K562 (cell line): ENCODE measurements at regions not wholly inside any gene's neighbourhood (a gene's known extent, or its start where the extent isn't known, plus 50 kb on each side); places are given as distances from the start of the nearest gene placed in this dataset.

Experiments used
- ATAC-seq: fragments of 200-7000 bp; cut with Tn5 transposase; 3 replicates; pipeline ENCODE4 v1.9.1; 2020; ENCODE audit warnings: moderate library complexity
- BruUV-seq: library from RNA; stranded (reverse); fragments of 400-500 nt; replicated peaks from 2 replicates; lab custom pipeline; 2021; lab: Mats Ljungman, UMichigan
- CTCF ChIA-PET: fragments of 300-600 bp; formaldehyde crosslinking; extraction: SDS; loops from one replicate; lab custom pipeline; 2021; ENCODE audit warnings: low intra/inter-chr PET ratio; lab: Yijun Ruan, JAX
- POLR2A ChIA-PET: fragments of 300-600, 350-650 bp; sonication (Branson Sonifier 250); formaldehyde crosslinking; extraction: SDS; loops from one replicate; lab custom pipeline; 2021; ENCODE audit warnings: antibody characterized with exemption, inconsistent platforms; lab: Yijun Ruan, JAX
- DNase-seq, 4 experiments: peaks; one replicate each; pipeline versions ENCODE4 v3.0.0 to v3.0.0-alpha.2; 2011 to 2018; ENCODE audit warnings: low spot score in 3 of 4, mixed read lengths in 3 of 4; ENCODE audit errors: extremely low read depth in 1 of 4
- FAIRE-seq: peaks from 2 replicates; lab custom pipeline; 2011; peaks lifted over from hg19 to GRCh38; lab: Jason Lieb, UNC
- H2AFZ ChIP-seq: 2 replicates; pipeline ENCODE4 v1.6.0; 2011; ENCODE audit warnings: low read depth, low read length, control low read depth, inconsistent platforms
- H3K27ac ChIP-seq: fragments of 200-600 bp; 3 replicates; pipeline ENCODE4 v1.8.0; 2011; ENCODE audit warnings: low read depth, mild to moderate bottlenecking, control low read depth, inconsistent platforms, low read length, moderate library complexity, mixed read lengths; ENCODE audit errors: extremely low read depth
- H3K27me3 ChIP-seq, 2 experiments: fragments of 300-600 bp in 1 of 2; 2 replicates in 1 of 2; 3 replicates in 1 of 2; pipeline versions ENCODE4 v1.6.0 to v1.8.0; 2011; ENCODE audit warnings: inconsistent platforms in 2 of 2, low read length in 2 of 2, mild to moderate bottlenecking in 1 of 2, mixed read lengths in 1 of 2, moderate library complexity in 1 of 2; ENCODE audit not compliant: control insufficient read depth in 2 of 2, insufficient read depth in 2 of 2
- H3K36me3 ChIP-seq: fragments of 300-600 bp; 3 replicates; pipeline ENCODE4 v1.8.0; 2011; ENCODE audit warnings: mild to moderate bottlenecking, low read length, inconsistent platforms; ENCODE audit not compliant: control insufficient read depth, insufficient read depth
- H3K4me1 ChIP-seq, 2 experiments: fragments of 200-600 bp in 1 of 2; replicated peaks in 1 of 2; 2 replicates in 1 of 2; 3 replicates in 1 of 2; pipeline versions ENCODE4 v1.5.1 to v1.8.0; 2011; ENCODE audit warnings: inconsistent platforms in 2 of 2, low read length in 2 of 2, mild to moderate bottlenecking in 1 of 2, mixed read lengths in 1 of 2, moderate library complexity in 1 of 2; ENCODE audit not compliant: control insufficient read depth in 2 of 2, insufficient read depth in 2 of 2
- H3K4me2 ChIP-seq: 2 replicates; pipeline ENCODE4 v1.6.1; 2011; ENCODE audit warnings: low read length, control low read depth, inconsistent platforms, mixed read lengths; ENCODE audit not compliant: insufficient read depth
- H3K4me3 ChIP-seq: fragments of 200-600 bp; sonication (generic), shearing (Covaris generic); 2 replicates; pipeline ENCODE4 v1.5.1; 2016; ENCODE audit warnings: control low read depth, inconsistent platforms
- H3K79me2 ChIP-seq: fragments of 200-600 bp; 3 replicates; pipeline ENCODE4 v1.8.0; 2011; ENCODE audit warnings: low read length, inconsistent platforms; ENCODE audit not compliant: control insufficient read depth, insufficient read depth
- H3K9ac ChIP-seq, 2 experiments: 2 replicates each; pipeline versions ENCODE4 v1.6.0 to v1.6.1; 2011; ENCODE audit warnings: low read depth in 2 of 2, low read length in 2 of 2, control low read depth in 1 of 2, inconsistent platforms in 1 of 2, mild to moderate bottlenecking in 1 of 2, mixed read lengths in 1 of 2; ENCODE audit not compliant: insufficient read depth in 1 of 2
- H3K9me1 ChIP-seq: one replicate; pipeline ENCODE4 v1.6.0; 2011; ENCODE audit warnings: inconsistent platforms, mild to moderate bottlenecking, low read length, moderate library complexity; ENCODE audit not compliant: control insufficient read depth, insufficient read depth
- H3K9me3 ChIP-seq: replicated peaks from 2 replicates; pipeline ENCODE4 v1.5.1; 2011; ENCODE audit warnings: low read depth, low read length, inconsistent platforms; ENCODE audit not compliant: control insufficient read depth, insufficient read depth
- H4K20me1 ChIP-seq: replicated peaks from 2 replicates; pipeline ENCODE4 v1.6.1; 2011; ENCODE audit warnings: low read length, inconsistent platforms, mixed read lengths; ENCODE audit not compliant: control insufficient read depth, insufficient read depth
- ATF7 ChIP-seq: fragments of 450-650 bp; IDR thresholded peaks from 2 replicates; pipeline ENCODE4 v1.7.1; 2014; ENCODE audit warnings: mild to moderate bottlenecking, moderate library complexity
- HDAC6 ChIP-seq: IDR thresholded peaks from 2 replicates; pipeline ENCODE4 v1.6.1; 2012; ENCODE audit warnings: low read depth, mild to moderate bottlenecking, control low read depth, inconsistent platforms, low read length, moderate library complexity
- HLTF ChIP-seq: fragments of 450-650 bp; IDR thresholded peaks from 2 replicates; pipeline ENCODE4 v1.6.1; 2016
- POLR2B ChIP-seq: fragments of 450-650 bp; IDR thresholded peaks from 2 replicates; pipeline ENCODE4 v1.6.1; 2018; ENCODE audit warnings: low read depth; ENCODE audit not compliant: partially characterized antibody
- RBFOX2 ChIP-seq: fragments of 200-400 bp; formaldehyde crosslinking; IDR thresholded peaks from 2 replicates; pipeline ENCODE4 v1.6.1; 2017; ENCODE audit warnings: low read depth, mild to moderate bottlenecking, low read length, moderate library complexity
- SIN3A ChIP-seq, 2 experiments: fragments of 150-350 bp in 1 of 2; IDR thresholded peaks; 2 replicates each; pipeline ENCODE4 v1.6.1; 2011 to 2016; ENCODE audit warnings: borderline replicate concordance in 2 of 2, low read depth in 2 of 2, low read length in 2 of 2, mild to moderate bottlenecking in 2 of 2, moderate library complexity in 2 of 2; ENCODE audit not compliant: control insufficient read depth in 1 of 2
- SRF ChIP-seq, 2 experiments: fragments of 250-450, 450-650 bp in 1 of 2; sonication (Bioruptor Pico) in 1 of 2; sonication (generic) in 1 of 2; formaldehyde crosslinking; IDR thresholded peaks; 2 replicates each; pipeline versions ENCODE4 v1.5.0 to v1.5.1; 2020 to 2022; ENCODE audit warnings: mild to moderate bottlenecking in 1 of 2, missing genetic modification reagents in 1 of 2
- ZNF224 ChIP-seq: sonication (generic); formaldehyde crosslinking; IDR thresholded peaks from 2 replicates; pipeline ENCODE4 v1.8.0; 2022; ENCODE audit warnings: mild to moderate bottlenecking, missing genetic modification reagents
- ZNF551 ChIP-seq: fragments of 250-450 bp; sonication (Bioruptor Pico); IDR thresholded peaks from 2 replicates; pipeline ENCODE4 v1.5.0; 2021; ENCODE audit warnings: mild to moderate bottlenecking, moderate library complexity
- WGBS: fragments of 100-300 bp; shearing (Covaris generic); methylation state at CpG from one replicate; pipeline ENCODE4 v1.1.6; 2016; ENCODE audit warnings: low coverage, mixed read lengths; ENCODE audit not compliant: insufficient coverage; ENCODE audit errors: missing lambda C conversion rate; 5-methylcytosine and 5-hydroxymethylcytosine counted together
- in situ Hi-C: fragments of 300-500 bp; cut with MboI; formaldehyde crosslinking; loops from 4 replicates; pipeline ENCODE4 v1.15.0; 2018; ENCODE audit warnings: inconsistent platforms, mixed read lengths
- intact Hi-C: fragments of 100-400 bp; cut with micrococcal nuclease; formaldehyde crosslinking; loops from 2 replicates; pipeline ENCODE4 v1.14.2; 2022
- TF ChIP-seq, protein P1 (sequence below): sonication (generic); formaldehyde crosslinking; IDR thresholded peaks from 2 replicates; pipeline ENCODE4 v1.8.0; 2022; ENCODE audit warnings: missing genetic modification reagents, mild to moderate bottlenecking, moderate library complexity, borderline replicate concordance
- TF ChIP-seq, protein P2 (sequence below): sonication (generic); IDR thresholded peaks from 2 replicates; pipeline ENCODE4 v1.6.1; 2016
- TF ChIP-seq, protein P3 (sequence below), 2 experiments: fragments of 450-650 bp; IDR thresholded peaks; 2 replicates each; pipeline ENCODE4 v1.6.1; 2016; ENCODE audit warnings: mild to moderate bottlenecking in 2 of 2, borderline replicate concordance in 1 of 2, low read depth in 1 of 2, moderate library complexity in 1 of 2

DNA sequence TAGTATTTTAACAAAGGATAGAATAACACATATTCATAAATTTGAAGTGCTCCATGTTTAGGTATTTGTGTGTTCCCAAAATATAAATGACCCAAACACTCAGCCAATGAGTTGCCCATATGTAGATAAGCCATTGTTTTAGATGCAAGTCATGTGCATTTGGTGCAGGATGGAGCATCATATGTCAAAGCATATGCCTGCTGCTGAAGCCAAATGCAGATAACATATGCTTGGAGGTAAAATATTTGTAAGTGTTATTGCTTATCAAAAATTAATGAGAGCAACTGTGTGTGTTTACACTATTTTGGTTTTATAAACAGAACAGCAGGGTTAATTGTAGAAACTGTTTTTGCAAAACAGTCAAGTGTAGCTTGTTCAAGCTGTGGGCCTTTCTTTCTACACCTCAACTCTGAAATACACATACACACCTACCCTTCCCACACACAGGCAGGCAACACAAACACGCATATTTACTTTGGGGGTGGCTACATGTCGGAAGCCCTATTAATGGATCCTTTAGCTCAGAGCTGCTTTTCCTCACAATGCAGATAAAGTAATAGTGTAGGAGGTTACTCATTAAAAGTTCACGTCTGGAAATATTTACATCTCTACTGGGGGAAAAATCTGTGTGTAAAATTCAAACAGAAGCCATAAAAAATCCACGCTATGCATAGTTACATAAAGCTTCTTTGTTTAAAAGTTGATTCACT lies 521.4 kb downstream of the ZNF385D start:
- 2% methylated on average over 4 of the region's 4 CpGs for WGBS
- intact Hi-C loops, result no loop called here
- Histone ChIP-seq H3K27me3 (no peaks in the 10 kb centered on the region), H3K4me1 (no peaks in the 10 kb centered on the region), H3K9ac (no peak overlapping the region), H3K9me1 (no peaks in the 10 kb centered on the region), H3K27ac (no peak overlapping the region), H2AFZ (no peak overlapping the region), H3K4me2 (no peak overlapping the region), H3K36me3 (no peaks in the 10 kb centered on the region), H4K20me1 (no peaks in the 10 kb centered on the region), H3K9me3 (no peaks in the 10 kb centered on the region), H3K4me3 (no peak overlapping the region), H3K79me2 (no peaks in the 10 kb centered on the region)
- FAIRE-seq (no peak), ATAC-seq (no peak), DNase-seq (no peak)
- ChIA-PET CTCF (no interaction called here), POLR2A (no interaction called here)
- in situ Hi-C loops, result no loop called here
- no TSS peak for BruUV-seq
- no peak for TF ChIP-seq RBFOX2
- no peak for TF ChIP-seq SRF (CRISPR knock-in tag; IDR thresholded peaks at IDR 0.05)
- TF ChIP-seq POLR2B, result no peak
- no peak for TF ChIP-seq HLTF
- TF ChIP-seq, protein P1, sequence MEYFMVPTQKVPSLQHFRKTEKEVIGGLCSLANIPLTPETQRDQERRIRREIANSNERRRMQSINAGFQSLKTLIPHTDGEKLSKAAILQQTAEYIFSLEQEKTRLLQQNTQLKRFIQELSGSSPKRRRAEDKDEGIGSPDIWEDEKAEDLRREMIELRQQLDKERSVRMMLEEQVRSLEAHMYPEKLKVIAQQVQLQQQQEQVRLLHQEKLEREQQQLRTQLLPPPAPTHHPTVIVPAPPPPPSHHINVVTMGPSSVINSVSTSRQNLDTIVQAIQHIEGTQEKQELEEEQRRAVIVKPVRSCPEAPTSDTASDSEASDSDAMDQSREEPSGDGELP, result no peak
- TF ChIP-seq, protein P2, sequence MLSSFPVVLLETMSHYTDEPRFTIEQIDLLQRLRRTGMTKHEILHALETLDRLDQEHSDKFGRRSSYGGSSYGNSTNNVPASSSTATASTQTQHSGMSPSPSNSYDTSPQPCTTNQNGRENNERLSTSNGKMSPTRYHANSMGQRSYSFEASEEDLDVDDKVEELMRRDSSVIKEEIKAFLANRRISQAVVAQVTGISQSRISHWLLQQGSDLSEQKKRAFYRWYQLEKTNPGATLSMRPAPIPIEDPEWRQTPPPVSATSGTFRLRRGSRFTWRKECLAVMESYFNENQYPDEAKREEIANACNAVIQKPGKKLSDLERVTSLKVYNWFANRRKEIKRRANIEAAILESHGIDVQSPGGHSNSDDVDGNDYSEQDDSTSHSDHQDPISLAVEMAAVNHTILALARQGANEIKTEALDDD, result no peak
- no peak for TF ChIP-seq ZNF551
- no peak for TF ChIP-seq SIN3A (IDR thresholded peaks at IDR 0.05; ENCODE audit: borderline replicate concordance in 2 of 2, control insufficient read depth in 1 of 2, low read depth in 2 of 2, low read length in 2 of 2)
- no peak for TF ChIP-seq ZNF224
- no peak for TF ChIP-seq HDAC6
- TF ChIP-seq, protein P3, sequence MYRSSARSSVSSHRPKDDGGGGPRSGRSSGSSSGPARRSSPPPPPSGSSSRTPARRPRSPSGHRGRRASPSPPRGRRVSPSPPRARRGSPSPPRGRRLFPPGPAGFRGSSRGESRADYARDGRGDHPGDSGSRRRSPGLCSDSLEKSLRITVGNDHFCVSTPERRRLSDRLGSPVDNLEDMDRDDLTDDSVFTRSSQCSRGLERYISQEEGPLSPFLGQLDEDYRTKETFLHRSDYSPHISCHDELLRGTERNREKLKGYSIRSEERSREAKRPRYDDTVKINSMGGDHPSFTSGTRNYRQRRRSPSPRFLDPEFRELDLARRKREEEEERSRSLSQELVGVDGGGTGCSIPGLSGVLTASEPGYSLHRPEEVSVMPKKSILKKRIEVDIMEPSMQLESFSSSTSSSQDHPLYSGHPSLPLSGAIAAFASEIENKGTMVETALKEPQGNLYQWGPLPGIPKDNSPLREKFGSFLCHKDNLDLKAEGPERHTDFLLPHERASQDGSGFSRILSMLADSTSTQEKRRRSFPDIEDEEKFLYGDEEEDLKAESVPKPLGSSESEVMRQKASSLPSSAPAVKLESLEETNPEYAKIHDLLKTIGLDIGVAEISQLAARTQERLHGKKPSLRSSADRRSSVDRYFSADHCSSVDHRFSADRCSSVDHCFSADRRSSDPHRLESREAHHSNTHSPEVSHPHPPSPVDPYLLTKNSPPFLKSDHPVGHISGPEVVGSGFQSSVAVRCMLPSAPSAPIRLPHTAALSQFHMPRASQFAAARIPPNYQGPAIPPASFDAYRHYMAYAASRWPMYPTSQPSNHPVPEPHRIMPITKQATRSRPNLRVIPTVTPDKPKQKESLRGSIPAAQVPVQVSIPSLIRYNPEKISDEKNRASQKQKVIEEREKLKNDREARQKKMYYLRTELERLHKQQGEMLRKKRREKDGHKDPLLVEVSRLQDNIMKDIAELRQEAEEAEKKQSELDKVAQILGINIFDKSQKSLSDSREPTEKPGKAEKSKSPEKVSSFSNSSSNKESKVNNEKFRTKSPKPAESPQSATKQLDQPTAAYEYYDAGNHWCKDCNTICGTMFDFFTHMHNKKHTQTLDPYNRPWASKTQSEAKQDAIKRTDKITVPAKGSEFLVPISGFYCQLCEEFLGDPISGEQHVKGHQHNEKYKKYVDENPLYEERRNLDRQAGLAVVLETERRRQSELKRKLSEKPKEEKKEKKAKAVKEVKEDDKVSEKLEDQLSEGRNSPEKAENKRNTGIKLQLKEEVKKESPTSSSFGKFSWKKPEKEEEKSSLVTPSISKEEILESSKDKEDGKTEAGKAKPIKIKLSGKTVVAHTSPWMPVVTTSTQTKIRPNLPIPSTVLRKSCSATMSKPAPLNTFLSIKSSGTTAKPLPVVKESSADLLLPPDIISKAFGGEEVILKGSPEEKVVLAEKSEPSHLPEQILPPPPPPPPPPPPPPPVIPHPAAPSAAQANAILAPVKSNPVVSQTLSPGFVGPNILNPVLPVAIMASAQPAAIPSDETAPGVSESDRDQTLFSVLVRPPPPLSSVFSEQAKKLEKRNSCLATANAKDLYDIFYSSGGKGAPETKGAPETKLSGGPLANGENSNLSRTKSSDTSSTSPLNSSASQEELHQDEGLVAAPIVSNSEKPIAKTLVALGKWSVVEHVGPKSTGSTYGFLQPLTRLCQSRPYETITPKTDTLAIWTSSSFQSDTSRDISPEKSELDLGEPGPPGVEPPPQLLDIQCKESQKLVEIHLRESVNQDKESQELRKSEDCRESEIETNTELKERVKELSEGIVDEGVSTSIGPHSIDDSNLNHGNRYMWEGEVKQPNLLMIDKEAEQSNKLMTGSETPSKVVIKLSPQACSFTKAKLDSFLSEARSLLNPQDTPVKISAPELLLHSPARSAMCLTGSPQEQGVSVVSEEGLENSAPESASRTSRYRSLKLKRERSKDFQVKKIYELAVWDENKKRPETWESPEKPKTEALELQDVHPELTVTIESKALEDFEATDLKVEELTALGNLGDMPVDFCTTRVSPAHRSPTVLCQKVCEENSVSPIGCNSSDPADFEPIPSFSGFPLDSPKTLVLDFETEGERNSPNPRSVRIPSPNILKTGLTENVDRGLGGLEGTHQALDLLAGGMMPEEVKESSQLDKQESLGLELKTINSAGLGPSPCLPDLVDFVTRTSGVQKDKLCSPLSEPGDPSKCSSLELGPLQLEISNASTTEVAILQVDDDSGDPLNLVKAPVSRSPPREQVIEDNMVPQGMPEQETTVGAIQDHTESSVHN (IDR thresholded peaks at IDR 0.05; ENCODE audit: borderline replicate concordance in 1 of 2, low read depth in 1 of 2), result no peak
- TF ChIP-seq ATF7, result no peak
